Spinal cord (tissue), 9 donors: ENCODE measurements at regions not wholly inside any gene's neighbourhood (a gene's known extent, or its start where the extent isn't known, plus 50 kb on each side); places are given as distances from the start of the nearest gene placed in this dataset.
A peak's percentile ranks its signal among the peaks of the same experiment; 100 is the strongest.

Experiments
- DNase-seq, 6 donors: peaks; one replicate each; pipeline versions ENCODE4 v3.0.0 to v3.0.0-alpha.2; 2013 to 2015; ENCODE audit warnings: low spot score in 6 of 6, low read depth in 4 of 6
- H3K27ac ChIP-seq: one replicate; pipeline ENCODE4 v1.5.1; 2013; ENCODE audit warnings: low read depth, low read length, control low read depth
- H3K27me3 ChIP-seq: one replicate; pipeline ENCODE4 v1.6.1; 2013; ENCODE audit warnings: low read length; ENCODE audit not compliant: control insufficient read depth, insufficient read depth
- H3K36me3 ChIP-seq: one replicate; pipeline ENCODE4 v1.6.1; 2013; ENCODE audit warnings: low read length; ENCODE audit not compliant: control insufficient read depth, insufficient read depth
- H3K4me1 ChIP-seq: one replicate; pipeline ENCODE4 v1.6.1; 2013; ENCODE audit warnings: low read length; ENCODE audit not compliant: control insufficient read depth, insufficient read depth
- H3K4me3 ChIP-seq: one replicate; pipeline ENCODE4 v1.5.1; 2013; ENCODE audit warnings: low read depth, low read length, control low read depth
- H3K9me3 ChIP-seq: one replicate; pipeline ENCODE4 v1.6.1; 2013; ENCODE audit warnings: low read length; ENCODE audit not compliant: control insufficient read depth, insufficient read depth
- WGBS: methylation state at CpG from one replicate; pipeline ENCODE4 v1.1.5; 2013; ENCODE audit warnings: missing lambda C conversion rate; ENCODE audit not compliant: insufficient coverage; 5-methylcytosine and 5-hydroxymethylcytosine counted together
- donor health status: healthy.

DNA sequence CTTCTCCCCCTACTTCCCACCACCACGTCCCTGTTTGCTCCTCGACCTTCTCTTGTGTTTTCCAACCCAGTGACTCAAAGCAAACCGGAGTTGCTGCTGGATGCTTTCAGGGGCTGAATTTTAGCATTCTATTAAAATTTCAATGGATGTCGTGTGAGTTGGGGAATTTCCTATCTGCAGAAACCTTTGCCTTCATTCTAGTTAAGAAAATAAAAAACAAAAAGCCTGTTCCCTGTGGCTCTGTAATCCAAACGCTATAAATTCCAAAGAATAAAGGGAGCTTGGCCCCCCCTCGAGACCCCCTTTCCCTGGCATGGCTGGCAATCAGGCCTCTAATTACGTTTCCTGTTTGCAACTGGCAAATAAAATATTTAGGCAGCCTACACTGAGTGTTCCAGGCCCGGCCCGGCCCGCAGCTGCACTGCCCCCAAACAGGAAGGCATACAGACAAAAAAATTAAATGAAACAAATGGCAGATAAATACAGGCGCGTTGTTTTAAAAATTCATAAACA, 139.4 kb upstream of the PPP1R26 start:
- DNase-seq = peak in 2 of 6 donors; percentile 45 to 77
- Histone ChIP-seq H3K4me3 (no peak overlapping the region), H3K27ac (no peak overlapping the region), H3K9me3 (no peaks in the 10 kb centered on the region), H3K4me1 (peaks cover 61% of the 10 kb centered on the region), H3K36me3 (no peaks in the 10 kb centered on the region), H3K27me3 (peaks cover 7% of the 10 kb centered on the region)
- 11% methylated on average over 3 of the region's 12 CpGs for WGBS

DNA sequence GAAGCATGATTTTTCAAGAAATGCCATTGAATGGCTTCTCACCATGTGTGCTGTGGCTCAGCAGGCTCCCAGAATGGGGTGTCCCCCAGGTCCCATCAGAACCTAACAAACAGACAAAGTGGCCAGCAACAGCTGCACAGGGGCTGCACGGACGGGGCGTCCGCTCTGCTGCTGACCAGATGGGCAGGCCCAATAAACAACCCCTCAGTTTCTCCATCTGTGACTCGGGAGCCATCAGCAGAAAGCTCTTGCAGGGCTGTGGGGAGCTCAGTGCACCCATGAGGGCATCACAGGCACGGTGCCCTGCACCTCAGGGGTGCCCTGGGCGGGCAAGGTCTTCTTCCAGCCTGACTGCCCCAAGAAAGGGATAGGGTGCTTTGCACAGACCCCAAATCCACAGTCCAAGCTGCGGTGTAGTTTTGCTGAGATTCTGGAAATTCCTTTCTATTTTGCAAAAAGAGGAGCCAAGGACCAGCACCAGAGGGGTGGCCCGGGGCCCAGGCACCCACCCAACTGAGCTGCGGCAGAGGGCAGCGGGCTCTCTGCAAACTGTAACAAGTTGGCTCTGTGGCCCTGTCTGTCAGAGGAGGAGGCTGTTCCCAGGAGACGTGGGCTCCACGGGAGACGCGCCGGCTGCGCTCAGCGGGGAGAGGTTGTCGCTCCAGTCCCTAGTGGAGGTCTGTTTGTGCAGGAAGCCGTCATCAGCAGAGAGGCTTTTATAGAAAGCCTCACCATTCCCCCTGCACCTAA, 138.7 kb upstream of the PPP1R26 start:
- H3K9me3 ChIP-seq = no peaks in the 10 kb centered on the region

DNA sequence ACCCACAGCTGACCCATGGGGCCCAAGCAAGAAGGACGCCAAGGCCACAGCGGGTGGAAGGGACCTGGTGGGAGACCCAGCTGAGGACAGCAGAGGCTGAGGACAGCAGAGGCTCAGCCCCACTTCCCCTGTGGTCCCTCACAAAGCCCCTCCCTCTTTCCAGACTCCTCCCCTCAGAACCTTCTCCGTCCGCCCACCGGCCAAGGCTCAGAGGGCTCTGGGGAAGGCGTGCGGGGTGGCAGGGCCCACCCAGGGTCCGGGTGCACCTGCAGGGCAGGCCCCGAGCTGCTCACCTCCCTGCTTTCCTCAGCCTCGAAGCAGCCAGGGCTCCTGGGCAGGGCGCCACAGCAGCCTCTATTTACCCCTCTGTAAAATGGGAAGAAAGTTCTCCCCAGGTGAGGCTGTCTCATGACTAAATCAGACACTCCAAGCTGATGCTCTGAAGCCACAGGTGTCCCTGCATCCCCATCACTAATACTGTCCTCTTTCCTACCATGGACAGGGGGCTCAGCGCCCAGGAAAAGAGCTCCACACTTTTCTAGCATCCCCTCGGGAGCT, 137.9 kb upstream of the PPP1R26 start:
- no peak overlapping the region for H3K4me3 ChIP-seq
- no peaks in the 10 kb centered on the region for H3K36me3 ChIP-seq
- H3K4me1 ChIP-seq = peaks cover 67% of the 10 kb centered on the region
- peaks cover 7% of the 10 kb centered on the region for H3K27me3 ChIP-seq
- no peak overlapping the region for H3K27ac ChIP-seq
- WGBS = 89% methylated on average over 12 of the region's 13 CpGs
- no peak for DNase-seq
- H3K9me3 ChIP-seq = no peaks in the 10 kb centered on the region

More for the DNA sequence above, 138.7 kb upstream of the PPP1R26 start:
- Histone ChIP-seq H3K36me3 (no peaks in the 10 kb centered on the region), H3K4me1 (peaks cover 64% of the 10 kb centered on the region), H3K27me3 (peaks cover 7% of the 10 kb centered on the region), H3K27ac (no peak overlapping the region), H3K4me3 (no peak overlapping the region)
- peak in 1 of 6 donors; percentile 43 for DNase-seq
- WGBS = 53% methylated on average over 11 of the region's 20 CpGs

DNA sequence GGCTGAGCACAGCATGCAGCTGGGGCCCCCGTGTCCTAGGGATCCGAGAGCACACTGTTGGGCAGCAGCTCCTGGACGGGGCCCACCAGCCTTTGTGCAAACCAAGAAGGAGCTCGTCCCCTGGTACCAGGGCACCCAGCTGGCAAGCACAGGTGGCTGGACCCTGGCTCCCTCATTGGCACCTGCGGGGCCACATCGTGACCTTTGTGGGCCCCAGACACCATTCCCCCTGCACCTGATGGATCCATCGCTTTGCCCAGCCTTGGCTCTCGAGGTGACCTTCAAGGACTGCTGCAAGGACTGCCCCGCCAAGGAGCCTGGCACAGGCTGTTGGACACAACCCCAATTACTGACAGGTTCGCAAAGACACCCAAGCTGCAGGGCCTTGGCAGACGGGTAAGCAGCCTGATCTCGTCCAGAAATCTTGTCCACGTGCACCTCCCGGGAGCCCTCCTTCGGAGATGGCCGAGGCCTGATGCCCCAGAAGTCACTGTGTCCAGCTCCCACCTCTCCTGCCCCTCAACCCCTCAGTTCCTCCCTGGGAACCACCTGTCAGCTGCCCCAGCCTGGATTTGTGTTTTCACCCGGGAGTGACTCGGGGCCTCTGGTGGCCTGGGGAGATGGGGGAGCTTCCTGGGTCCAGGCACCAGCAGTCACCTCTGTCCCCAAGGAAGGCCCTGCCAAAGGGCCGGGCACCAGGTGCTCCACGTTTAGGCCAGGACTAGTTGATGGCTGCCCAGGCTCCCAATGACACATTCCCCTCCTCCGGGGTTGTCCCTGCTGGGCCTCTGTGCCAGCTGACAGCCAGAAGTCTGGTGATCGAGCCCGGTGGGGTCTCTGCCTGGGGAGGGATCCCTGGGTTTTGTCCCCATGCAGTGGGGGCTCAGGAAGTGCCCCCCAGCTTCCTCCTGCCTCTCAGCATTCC, 137.1 kb upstream of the PPP1R26 start:
- Histone ChIP-seq H3K36me3 (no peaks in the 10 kb centered on the region), H3K27ac (no peak overlapping the region), H3K27me3 (peaks cover 7% of the 10 kb centered on the region), H3K4me3 (no peak overlapping the region), H3K9me3 (no peaks in the 10 kb centered on the region), H3K4me1 (peaks cover 67% of the 10 kb centered on the region)
- 75% methylated on average over 23 of the region's 23 CpGs for WGBS
- DNase-seq = no peak

DNA sequence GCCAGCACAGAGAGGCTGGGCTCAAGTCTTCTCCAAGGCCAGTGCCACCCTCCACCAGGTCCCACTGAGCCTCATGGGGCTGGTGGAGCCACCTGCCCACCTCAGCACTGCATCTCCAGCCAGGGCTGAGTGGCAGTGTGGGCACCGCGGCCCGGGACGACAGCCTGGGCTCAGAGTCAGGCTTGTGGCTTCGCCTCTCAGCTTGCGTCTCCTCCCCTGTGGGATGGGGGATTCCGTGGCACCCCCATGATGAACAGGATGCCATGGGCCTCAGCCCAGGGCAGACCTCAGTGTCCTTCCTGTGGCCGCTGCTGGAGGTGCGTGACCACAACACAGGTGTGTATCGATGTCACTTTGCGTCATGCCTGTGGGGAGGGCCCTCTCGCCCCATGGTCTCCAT, 136.4 kb upstream of the PPP1R26 start:
- Histone ChIP-seq H3K36me3 (no peaks in the 10 kb centered on the region), H3K4me1 (peaks cover 67% of the 10 kb centered on the region), H3K9me3 (no peaks in the 10 kb centered on the region), H3K27me3 (peaks cover 7% of the 10 kb centered on the region), H3K27ac (no peak overlapping the region), H3K4me3 (no peak overlapping the region)
- no peak for DNase-seq
- WGBS = 96% methylated on average over 12 of the region's 12 CpGs

DNA sequence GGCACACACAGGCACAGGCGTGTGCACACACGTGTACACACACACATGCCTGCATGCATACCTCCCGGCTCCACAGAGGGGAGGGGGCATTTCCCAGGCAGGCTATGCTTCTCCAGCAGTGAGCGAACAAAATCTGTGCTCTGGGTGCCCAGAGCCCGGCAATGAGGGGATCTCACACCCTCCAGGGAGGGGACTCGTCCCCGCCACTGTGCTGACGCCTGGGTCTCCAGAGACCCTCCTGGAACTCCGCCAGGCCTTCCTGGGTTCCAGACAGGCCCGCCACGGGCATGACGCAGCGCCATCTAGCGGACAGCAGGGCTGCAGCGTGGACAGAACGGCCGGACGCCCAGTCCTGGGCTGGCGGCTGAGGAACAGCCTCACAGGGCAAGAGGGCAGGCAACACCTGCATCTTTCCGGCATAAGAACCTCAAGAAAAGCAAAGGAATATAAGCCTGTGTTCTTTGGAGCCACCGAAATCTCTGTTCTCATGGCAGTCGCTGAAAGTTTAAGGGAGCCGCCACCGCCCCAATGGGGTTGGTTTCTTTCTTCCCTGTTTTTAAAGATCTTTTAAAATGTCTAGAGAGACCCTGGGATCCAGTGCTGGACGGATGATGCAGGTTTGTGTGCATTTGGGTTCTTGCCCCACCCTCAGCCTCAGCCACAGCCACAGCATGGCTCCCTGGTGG, 135.6 kb upstream of the PPP1R26 start:
- Histone ChIP-seq H3K4me3 (no peak overlapping the region), H3K9me3 (no peaks in the 10 kb centered on the region), H3K27me3 (peaks cover 7% of the 10 kb centered on the region), H3K27ac (no peak overlapping the region), H3K36me3 (no peaks in the 10 kb centered on the region), H3K4me1 (peaks cover 66% of the 10 kb centered on the region)
- 12% methylated on average over 20 of the region's 25 CpGs for WGBS
- DNase-seq = peak; percentile 43 to 92 (median 60)

DNA sequence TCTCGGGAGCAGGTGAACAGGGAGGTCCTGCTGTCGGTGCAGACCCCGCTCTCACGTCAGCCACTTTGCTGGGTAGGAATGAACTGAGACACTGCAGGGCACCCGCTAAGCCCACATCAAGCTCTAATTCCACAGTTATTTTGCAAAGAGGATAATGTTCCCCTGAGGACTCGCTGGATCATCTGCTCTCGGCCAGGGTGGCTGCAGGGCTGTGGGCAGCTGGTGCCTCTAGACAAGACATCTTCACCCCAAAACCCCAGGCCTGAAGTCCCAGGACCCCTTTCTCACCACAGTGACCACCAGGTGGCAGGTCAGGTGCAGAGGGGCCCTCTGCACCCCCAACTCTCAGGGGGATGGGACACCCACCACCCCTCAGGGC, 135.1 kb upstream of the PPP1R26 start:
- H3K4me1 ChIP-seq = peaks cover 65% of the 10 kb centered on the region
- no peak for DNase-seq
- H3K27me3 ChIP-seq = peaks cover 7% of the 10 kb centered on the region
- no peak overlapping the region for H3K4me3 ChIP-seq
- H3K36me3 ChIP-seq = no peaks in the 10 kb centered on the region
- H3K9me3 ChIP-seq = no peaks in the 10 kb centered on the region
- WGBS = 80% methylated on average over 3 of the region's 7 CpGs
- no peak overlapping the region for H3K27ac ChIP-seq

DNA sequence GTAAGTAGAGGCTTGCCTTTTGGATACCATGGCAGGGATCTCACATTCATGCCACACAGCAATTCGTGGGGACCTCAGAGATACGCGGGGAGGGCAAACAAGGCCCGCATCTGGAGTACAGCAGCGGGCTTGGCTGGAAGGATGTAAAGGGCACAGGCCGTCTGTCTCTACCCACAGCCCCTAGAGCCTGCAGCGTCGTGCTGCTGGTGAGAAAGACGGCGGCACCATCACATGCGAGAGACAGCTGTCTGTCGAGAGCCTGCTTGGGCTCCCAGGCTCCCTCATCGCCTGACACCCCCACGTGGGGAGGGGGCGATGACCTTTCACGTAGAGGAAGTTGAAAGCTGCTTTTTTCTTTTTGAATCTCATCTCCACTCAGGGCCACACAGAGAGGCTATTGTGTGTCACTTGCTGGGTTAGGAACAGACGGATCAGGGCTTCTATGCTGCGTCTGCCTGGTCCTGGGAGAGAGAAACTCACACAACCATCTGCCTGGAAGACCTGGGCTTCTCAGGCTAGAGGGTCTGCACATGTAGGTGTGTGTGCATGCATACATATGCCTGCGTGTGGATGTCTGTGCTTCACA, 134.6 kb upstream of the PPP1R26 start:
- no peaks in the 10 kb centered on the region for H3K36me3 ChIP-seq
- H3K9me3 ChIP-seq = no peaks in the 10 kb centered on the region
- H3K4me1 ChIP-seq = peaks cover 65% of the 10 kb centered on the region
- 67% methylated on average over 13 of the region's 19 CpGs for WGBS
- no peak overlapping the region for H3K27ac ChIP-seq
- DNase-seq = peak in 2 of 6 donors; percentile 30 to 52
- peaks cover 7% of the 10 kb centered on the region for H3K27me3 ChIP-seq
- no peak overlapping the region for H3K4me3 ChIP-seq
